HG02610 (cell line): ENCODE measurements at regions not wholly inside any gene's neighbourhood (a gene's known extent, or its start where the extent isn't known, plus 50 kb on each side); places are given as distances from the start of the nearest gene placed in this dataset.

Source experiments
- ATAC-seq: cut with Tn5 transposase; IDR thresholded peaks from one replicate; pipeline ENCODE4 v1.9.1; 2021; ENCODE audit warnings: mild to moderate bottlenecking, moderate library complexity; ENCODE audit not compliant: unreplicated experiment

DNA sequence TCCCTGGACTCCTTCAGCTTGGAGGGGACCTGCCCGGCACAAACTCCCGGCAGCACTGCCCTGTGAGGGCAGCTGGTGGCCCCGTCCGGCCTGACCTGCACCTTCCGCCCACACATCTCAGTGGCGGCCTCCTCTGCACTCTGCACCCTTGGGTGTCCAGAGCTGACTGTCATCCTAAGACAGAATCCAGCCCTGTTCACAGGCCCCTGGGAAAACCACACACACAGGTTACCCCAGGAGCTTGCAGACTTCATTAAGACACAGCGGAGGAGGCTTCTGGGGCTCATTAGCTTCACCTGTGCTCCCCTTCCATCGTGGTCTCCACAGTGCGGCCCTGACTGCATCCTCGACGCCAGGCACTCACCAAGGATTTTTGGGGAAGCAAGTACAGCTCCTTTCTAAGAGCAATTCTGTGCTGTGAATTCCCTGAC lies 51.5 kb upstream of the SHH start:
- ATAC-seq, result no peak

DNA sequence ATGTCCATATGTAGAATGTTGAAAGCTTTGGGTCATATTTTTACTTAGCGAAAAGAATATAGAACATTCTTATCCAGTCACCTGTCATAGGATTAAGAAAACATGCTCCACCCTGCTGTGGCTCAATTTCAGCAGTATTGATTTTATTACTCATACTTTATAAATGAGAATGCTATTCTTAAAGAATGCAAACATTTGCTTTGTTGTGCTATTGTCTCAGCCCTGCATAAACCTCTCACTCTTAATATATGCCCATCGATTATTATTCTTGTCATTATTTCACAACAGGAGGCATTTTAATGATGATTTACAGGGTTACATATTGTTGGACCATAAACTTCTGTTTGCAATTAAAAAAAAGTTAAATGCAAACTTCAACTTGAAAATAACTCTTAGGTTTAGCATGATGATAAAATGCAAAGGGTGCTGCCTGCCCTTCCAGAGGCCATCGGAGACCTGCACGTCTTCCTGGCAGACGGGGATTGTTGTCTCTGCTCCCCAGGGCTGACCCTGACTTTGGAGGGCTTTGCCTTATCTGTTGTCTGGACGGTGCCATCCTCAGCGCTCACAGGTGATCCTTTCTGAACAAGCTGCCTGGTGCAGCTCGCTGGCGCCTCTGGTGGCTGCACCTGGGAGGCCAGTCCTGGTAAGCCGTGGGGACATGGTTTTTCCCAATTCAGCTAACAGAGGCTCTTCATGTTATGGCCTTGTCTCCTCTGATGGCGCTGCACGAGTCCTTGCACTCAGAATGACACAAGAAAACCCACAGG lies 50.0 kb upstream of the SHH start:
- ATAC-seq, result no peak
